ENCODE measurements at regions not wholly inside any gene's neighbourhood (a gene's known extent, or its start where the extent isn't known, plus 50 kb on each side); places are given as distances from the start of the nearest gene placed in this dataset.

- DNase-seq, result no peak
These were observed 201.6 kb upstream of the SGK1 start for GRCh38 chr6:134519465-134519864.

GRCh38 chr6:134517868-134518267 lies 200.0 kb upstream of the SGK1 start:
- DNase-seq, result no peak

- DNase-seq, result no peak
These were observed 199.3 kb upstream of the SGK1 start for GRCh38 chr6:134517145-134517658.

- DNase-seq, result no peak
These were observed 198.7 kb upstream of the SGK1 start for GRCh38 chr6:134516582-134516981.

- DNase-seq, result no peak
These were observed 198.1 kb upstream of the SGK1 start for GRCh38 chr6:134515986-134516385.

GRCh38 chr6:134512981-134513391 lies 195.1 kb upstream of the SGK1 start:
- DNase-seq, result no peak

- DNase-seq, result no peak
These were observed 194.2 kb upstream of the SGK1 start for GRCh38 chr6:134511984-134512683.

- no peak for DNase-seq
These were observed 193.0 kb upstream of the SGK1 start for GRCh38 chr6:134510920-134511319.

- no peak for DNase-seq
These were observed 192.2 kb upstream of the SGK1 start for GRCh38 chr6:134510142-134510541.

GRCh38 chr6:134508862-134509498 lies 191.1 kb upstream of the SGK1 start:
- no peak for DNase-seq

GRCh38 chr6:134506162-134506561 lies 188.2 kb upstream of the SGK1 start:
- DNase-seq, result no peak

- no peak for DNase-seq
These were observed 185.8 kb upstream of the SGK1 start for GRCh38 chr6:134503585-134504281.

GRCh38 chr6:134502614-134503549 lies 185.0 kb upstream of the SGK1 start:
- DNase-seq, result no peak

- no peak for DNase-seq
These were observed 178.0 kb upstream of the SGK1 start for GRCh38 chr6:134495890-134496248.

- DNase-seq, result no peak
These were observed 177.4 kb upstream of the SGK1 start for GRCh38 chr6:134495203-134495889.

GRCh38 chr6:134493789-134494188 lies 175.9 kb upstream of the SGK1 start:
- DNase-seq, result no peak

- no peak for DNase-seq
These were observed 173.6 kb upstream of the SGK1 start for GRCh38 chr6:134491477-134491876.

- DNase-seq, result no peak
These were observed 164.8 kb upstream of the SGK1 start for GRCh38 chr6:134482593-134483270.

GRCh38 chr6:134481966-134482365 lies 164.1 kb upstream of the SGK1 start:
- DNase-seq, result no peak

- no peak for DNase-seq
These were observed 162.7 kb upstream of the SGK1 start for GRCh38 chr6:134480593-134480992.

GRCh38 chr6:134478764-134479399 lies 161.0 kb upstream of the SGK1 start:
- DNase-seq, result no peak

Measured in RPMI8226 (cell line).